ENCODE measurements at regions not wholly inside any gene's neighbourhood (a gene's known extent, or its start where the extent isn't known, plus 50 kb on each side); places are given as distances from the start of the nearest gene placed in this dataset.

- POLR2A ChIA-PET: no interaction called here
- DNase-seq (ENCODE audit: low read depth, low spot score): no peak
- TF ChIP-seq CTCF (IDR thresholded peaks at IDR 0.05; ENCODE audit: insufficient read depth, low read length, missing control alignments): no peak
- no peak overlapping the region for H3K4me3 ChIP-seq (ENCODE audit: low read depth, low read length)
- CTCF ChIA-PET: no interaction called here
Observed at GRCh38 chr9:1440256-1440655, 390.1 kb downstream of the DMRT2 start.

- POLR2A ChIA-PET: no interaction called here
- no peak for DNase-seq (ENCODE audit: low read depth, low spot score)
- no peak for TF ChIP-seq CTCF (IDR thresholded peaks at IDR 0.05; ENCODE audit: insufficient read depth, low read length, missing control alignments)
- H3K4me3 ChIP-seq (ENCODE audit: low read depth, low read length): no peak overlapping the region
- CTCF ChIA-PET: no interaction called here
Observed at GRCh38 chr9:1442105-1442504, 391.9 kb downstream of the DMRT2 start.

GRCh38 chr9:1443450-1443849 is 393.3 kb downstream of the DMRT2 start:
- no peak for TF ChIP-seq CTCF (IDR thresholded peaks at IDR 0.05; ENCODE audit: insufficient read depth, low read length, missing control alignments)
- CTCF ChIA-PET: no interaction called here
- POLR2A ChIA-PET: no interaction called here
- H3K4me3 ChIP-seq (ENCODE audit: low read depth, low read length): no peak overlapping the region
- no peak for DNase-seq (ENCODE audit: low read depth, low spot score)

- TF ChIP-seq CTCF (IDR thresholded peaks at IDR 0.05; ENCODE audit: insufficient read depth, low read length, missing control alignments): no peak
- no peak for DNase-seq (ENCODE audit: low read depth, low spot score)
- no peak overlapping the region for H3K4me3 ChIP-seq (ENCODE audit: low read depth, low read length)
- CTCF ChIA-PET: no interaction called here
- POLR2A ChIA-PET: no interaction called here
Observed at GRCh38 chr9:1446671-1447070, 396.5 kb downstream of the DMRT2 start.

- ChIA-PET CTCF (no interaction called here), POLR2A (no interaction called here)
- TF ChIP-seq CTCF (IDR thresholded peaks at IDR 0.05; ENCODE audit: insufficient read depth, low read length, missing control alignments): no peak
Observed at GRCh38 chr9:1453636-1454035, 403.5 kb downstream of the DMRT2 start.

GRCh38 chr9:1454211-1454610 is 404.1 kb downstream of the DMRT2 start:
- TF ChIP-seq CTCF (IDR thresholded peaks at IDR 0.05; ENCODE audit: insufficient read depth, low read length, missing control alignments): no peak
- DNase-seq (ENCODE audit: low read depth, low spot score): no peak
- no peak overlapping the region for H3K4me3 ChIP-seq (ENCODE audit: low read depth, low read length)
- CTCF ChIA-PET: no interaction called here
- POLR2A ChIA-PET: no interaction called here

More at GRCh38 chr9:1453636-1454035, 403.5 kb downstream of the DMRT2 start:
- DNase-seq (ENCODE audit: low read depth, low spot score): no peak
- H3K4me3 ChIP-seq (ENCODE audit: low read depth, low read length): no peak overlapping the region

All from AG04449 (cell line).